ENCODE measurements at regions not wholly inside any gene's neighbourhood (a gene's known extent, or its start where the extent isn't known, plus 50 kb on each side); places are given as distances from the start of the nearest gene placed in this dataset.

GRCh38 chr18:24914685-24915084, 437.3 kb downstream of the ZNF521 start:
- no peak overlapping the region for H3K56ac ChIP-seq (ENCODE audit: insufficient read length, low read depth, low read length)
- H3K4me1 Mint-ChIP-seq, result peaks cover 24 to 32% of the 10 kb centered on the region in 2 experiments
- H3K4me3 Mint-ChIP-seq, result no peak overlapping the region
- peak overlapping the region in 1 of 3 experiments; percentile 54; a peak in 1 of 7 replicates for H3K27ac Mint-ChIP-seq
- H3K27me3 ChIP-seq (ENCODE audit: insufficient read depth, low read length), result no peaks in the 10 kb centered on the region; the same call in 1 of the 2 replicates
- no peak overlapping the region for H3K23ac ChIP-seq (ENCODE audit: insufficient read length, low read depth, low read length)
- H2BK120ac ChIP-seq (ENCODE audit: low read depth, low read length, poor library complexity, severe bottlenecking), result no peak overlapping the region
- no peaks in the 10 kb centered on the region for H3K9me3 ChIP-seq (ENCODE audit: control insufficient read depth, low read depth, low read length)
- no peaks in the 10 kb centered on the region; a peak in 2 of 7 replicates for H3K36me3 Mint-ChIP-seq (ENCODE audit: insufficient read depth in 1 of 3, low read depth in 3 of 3)
- H3K4me2 ChIP-seq (ENCODE audit: insufficient read depth, insufficient read length, low read length), result no peak overlapping the region
- H2BK15ac ChIP-seq (ENCODE audit: low read depth, low read length), result no peak overlapping the region
- no peak for DNase-seq
- H2BK5ac ChIP-seq (ENCODE audit: insufficient read length, low read length), result no peak overlapping the region
- H3K14ac ChIP-seq (ENCODE audit: insufficient read depth, low read length), result no peak overlapping the region
- no peaks in the 10 kb centered on the region for H3K9me3 Mint-ChIP-seq
- peaks cover 2% of the 10 kb centered on the region; the same call in 1 of the 2 replicates for H3K4me1 ChIP-seq (ENCODE audit: insufficient read depth, low read length)
- H2BK12ac ChIP-seq (ENCODE audit: insufficient read length, low read depth, low read length), result no peak overlapping the region
- H3T11ph ChIP-seq (ENCODE audit: low read length), result no peak overlapping the region
- no peak for TF ChIP-seq CTCF (conservative IDR thresholded peaks at IDR 0.05)
- no peak overlapping the region for H2AFZ ChIP-seq (ENCODE audit: low read length)
- no peaks in the 10 kb centered on the region for H4K20me1 ChIP-seq (ENCODE audit: control insufficient read depth, insufficient read depth, insufficient read length)
- no CpG with 5 or more reads among the region's 8 CpGs for WGBS (ENCODE audit: extremely low coverage, insufficient read length, low lambda C conversion rate)
- H3K79me2 ChIP-seq (ENCODE audit: insufficient read depth, low read length), result no peaks in the 10 kb centered on the region
- H2BK20ac ChIP-seq (ENCODE audit: low read depth, low read length, poor library complexity, severe bottlenecking), result no peak overlapping the region
- H3K9ac ChIP-seq (ENCODE audit: extremely low read depth, insufficient read length, low read length), result no peak overlapping the region
- no peak overlapping the region for H2AK5ac ChIP-seq (ENCODE audit: insufficient read length, low read length)
- H4K8ac ChIP-seq (replicated peaks; ENCODE audit: insufficient read length, low read depth, low read length), result no peak overlapping the region
- H3K4ac ChIP-seq (ENCODE audit: low read depth, low read length), result no peak overlapping the region
- H4K5ac ChIP-seq (ENCODE audit: insufficient read length, low read depth, low read length), result no peak overlapping the region
- no peak overlapping the region for H3K18ac ChIP-seq (ENCODE audit: insufficient read length, low read depth, low read length)
- no peaks in the 10 kb centered on the region for H3K79me1 ChIP-seq (ENCODE audit: insufficient read depth, low read depth, low read length, poor library complexity, severe bottlenecking)
- H3K27ac ChIP-seq (ENCODE audit: insufficient read length, low read depth, low read length), result no peak overlapping the region
- H3K27me3 Mint-ChIP-seq (ENCODE audit: low read depth), result no peaks in the 10 kb centered on the region; the same call in none of the 2 replicates
- no peak overlapping the region for H4K91ac ChIP-seq (ENCODE audit: insufficient read length, low read depth, low read length)
- H3K23me2 ChIP-seq (ENCODE audit: insufficient read length, low read depth, low read length, poor library complexity, severe bottlenecking), result no peaks in the 10 kb centered on the region
